GM23338 (cell line): ENCODE measurements at regions not wholly inside any gene's neighbourhood (a gene's known extent, or its start where the extent isn't known, plus 50 kb on each side); places are given as distances from the start of the nearest gene placed in this dataset.

Experiments
- ATAC-seq: fragments of 200-7000 bp; cut with Tn5 transposase; 3 replicates; pipeline ENCODE4 v1.9.1; 2020
- DNase-seq: peaks from one replicate; pipeline ENCODE4 v3.0.0-alpha.2; 2015; ENCODE audit warnings: low spot score
- H2AFZ ChIP-seq: fragments of 200-600 bp; sonication (generic); 2 replicates; pipeline ENCODE4 v1.8.0; 2016; ENCODE audit warnings: antibody characterized with exemption, mild to moderate bottlenecking, moderate library complexity
- H3F3A ChIP-seq: fragments of 200-600 bp; sonication (generic); replicated peaks from 2 replicates; pipeline ENCODE4 v1.8.0; 2017; ENCODE audit warnings: antibody characterized with exemption, mixed run types, low read depth
- H3K27ac ChIP-seq: fragments of 200-600 bp; sonication (generic); 2 replicates; pipeline ENCODE4 v1.6.1; 2016; ENCODE audit warnings: low read depth
- H3K27me3 ChIP-seq: fragments of 200-600 bp; sonication (generic); 2 replicates; pipeline ENCODE4 v1.8.0; 2016; ENCODE audit warnings: mild to moderate bottlenecking, mixed run types, moderate library complexity; ENCODE audit not compliant: insufficient read depth
- H3K36me3 ChIP-seq: fragments of 200-600 bp; sonication (generic); 2 replicates; pipeline ENCODE4 v1.8.0; 2016; ENCODE audit warnings: mild to moderate bottlenecking; ENCODE audit not compliant: insufficient read depth
- H3K4me1 ChIP-seq: fragments of 200-600 bp; sonication (generic); 2 replicates; pipeline ENCODE4 v1.8.0; 2016; ENCODE audit warnings: mild to moderate bottlenecking, moderate library complexity; ENCODE audit not compliant: insufficient read depth
- H3K4me2 ChIP-seq: fragments of 200-600 bp; sonication (generic); 2 replicates; pipeline ENCODE4 v1.7.1; 2017; ENCODE audit warnings: mixed run types
- H3K4me3 ChIP-seq: fragments of 200-600 bp; sonication (generic); 2 replicates; pipeline ENCODE4 v1.6.1; 2016; ENCODE audit warnings: mixed run types
- H3K79me2 ChIP-seq: fragments of 200-600 bp; sonication (generic); replicated peaks from 2 replicates; pipeline ENCODE4 v1.8.0; 2017; ENCODE audit warnings: mild to moderate bottlenecking; ENCODE audit not compliant: insufficient read depth
- H3K9me2 ChIP-seq: fragments of 200-600 bp; sonication (generic); 2 replicates; pipeline ENCODE4 v1.8.0; 2017; ENCODE audit not compliant: insufficient read depth
- H4K20me1 ChIP-seq: fragments of 200-600 bp; sonication (generic); replicated peaks from 2 replicates; pipeline ENCODE4 v1.8.0; 2017; ENCODE audit warnings: mild to moderate bottlenecking; ENCODE audit not compliant: insufficient read depth
- H3K27ac Mint-ChIP-seq: 2 replicates; pipeline ENCODE4 v1.8.0; 2020; ENCODE audit warnings: inconsistent platforms, mild to moderate bottlenecking, moderate library complexity, mixed read lengths
- H3K27me3 Mint-ChIP-seq: 3 replicates; pipeline ENCODE4 v1.8.0; 2022; ENCODE audit warnings: low read depth, mild to moderate bottlenecking, moderate library complexity, mixed read lengths, inconsistent platforms; ENCODE audit not compliant: insufficient read depth, poor library complexity
- H3K36me3 Mint-ChIP-seq: 3 replicates; pipeline ENCODE4 v1.8.0; 2021; ENCODE audit warnings: low read depth, mild to moderate bottlenecking, inconsistent platforms, moderate library complexity, mixed read lengths
- H3K4me1 Mint-ChIP-seq: 3 replicates; pipeline ENCODE4 v1.8.0; 2020; ENCODE audit warnings: mild to moderate bottlenecking, inconsistent platforms, mixed read lengths
- H3K4me3 Mint-ChIP-seq: 3 replicates; pipeline ENCODE4 v1.8.0; 2021; ENCODE audit warnings: moderate library complexity, mild to moderate bottlenecking, inconsistent platforms, mixed read lengths
- H3K9me3 Mint-ChIP-seq: 3 replicates; pipeline ENCODE4 v1.8.0; 2020; ENCODE audit warnings: moderate library complexity, mild to moderate bottlenecking, inconsistent platforms, mixed read lengths
- CREB1 ChIP-seq: fragments of 250-450 bp; sonication (Bioruptor Pico); IDR thresholded peaks from 2 replicates; pipeline ENCODE4 v1.5.0; 2020; ENCODE audit warnings: low read depth, mild to moderate bottlenecking, moderate library complexity
- EZH2 ChIP-seq: fragments of 200-600 bp; sonication (generic); IDR thresholded peaks from one replicate; pipeline ENCODE4 v1.8.0; 2017; ENCODE audit warnings: antibody characterized with exemption, mild to moderate bottlenecking, low read depth; ENCODE audit not compliant: unreplicated experiment
- EZH2phosphoT487 ChIP-seq: fragments of 200-600 bp; sonication (generic); IDR thresholded peaks from one replicate; pipeline ENCODE4 v1.8.1; 2018; ENCODE audit warnings: antibody characterized with exemption; ENCODE audit not compliant: unreplicated experiment
- JUNB ChIP-seq: IDR thresholded peaks from one replicate; pipeline ENCODE4 v1.6.1; 2016; ENCODE audit warnings: antibody characterized with exemption; ENCODE audit not compliant: unreplicated experiment
- NANOG ChIP-seq: IDR thresholded peaks from 2 replicates; pipeline ENCODE4 v1.6.1; 2016; ENCODE audit warnings: antibody characterized with exemption, borderline replicate concordance
- POLR2AphosphoS5 ChIP-seq: IDR thresholded peaks from 2 replicates; pipeline ENCODE4 v1.6.1; 2016; ENCODE audit warnings: antibody characterized with exemption, low read depth
- STAT1 ChIP-seq: IDR thresholded peaks from one replicate; pipeline ENCODE4 v1.6.1; 2016; ENCODE audit warnings: antibody characterized with exemption; ENCODE audit not compliant: unreplicated experiment
- ZNF114 ChIP-seq: fragments of 250-450 bp; sonication (Bioruptor Pico); IDR thresholded peaks from 2 replicates; pipeline ENCODE4 v1.5.0; 2020; ENCODE audit warnings: mild to moderate bottlenecking, moderate library complexity
- ZNF331 ChIP-seq: fragments of 250-450 bp; sonication (Bioruptor Pico); IDR thresholded peaks from 2 replicates; pipeline ENCODE4 v1.5.0; 2020; ENCODE audit warnings: low read depth, mild to moderate bottlenecking, moderate library complexity
- TF ChIP-seq, protein P1 (sequence below): IDR thresholded peaks from 2 replicates; pipeline ENCODE4 v1.6.1; 2016; ENCODE audit warnings: antibody characterized with exemption
- TF ChIP-seq, protein P2 (sequence below): fragments of 250-450 bp; sonication (Bioruptor Pico); IDR thresholded peaks from 2 replicates; pipeline ENCODE4 v1.5.0; 2020; ENCODE audit warnings: mild to moderate bottlenecking, moderate library complexity
- TF ChIP-seq, protein P3 (sequence below), 2 experiments: fragments of 200-600 bp in 1 of 2; sonication (generic) in 1 of 2; conservative IDR thresholded peaks; 2 replicates each; pipeline versions ENCODE4 v1.5.1 to v1.6.1; 2016 to 2017; ENCODE audit warnings: antibody characterized with exemption in 2 of 2, low read depth in 2 of 2, mild to moderate bottlenecking in 2 of 2, moderate library complexity in 1 of 2
- TF ChIP-seq, protein P4 (sequence below): IDR thresholded peaks from one replicate; pipeline ENCODE4 v1.6.1; 2018; ENCODE audit warnings: antibody characterized with exemption; ENCODE audit not compliant: unreplicated experiment

DNA sequence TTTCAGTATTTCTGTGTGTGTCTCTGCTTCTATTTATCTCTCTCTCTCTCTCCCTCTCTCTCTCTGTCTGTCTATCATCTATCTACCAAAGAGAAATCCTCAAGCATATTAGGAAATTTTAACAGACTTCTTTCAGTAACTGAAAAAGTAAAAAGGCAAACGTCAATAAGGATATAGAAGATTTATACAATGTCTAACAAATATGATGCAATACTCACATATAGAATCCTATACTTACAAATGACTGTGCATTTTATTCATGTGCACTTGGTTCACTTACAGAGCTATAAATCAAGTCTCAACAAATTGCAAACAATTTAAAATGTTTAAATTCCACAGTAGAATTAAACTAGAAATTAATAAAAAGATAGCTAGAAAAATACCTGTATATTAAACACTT is 289.0 kb downstream of the PSAT1 start:
- Histone ChIP-seq H4K20me1 (no peaks in the 10 kb centered on the region), H3K27me3 (no peaks in the 10 kb centered on the region), H3K79me2 (no peaks in the 10 kb centered on the region), H3K9me2 (no peaks in the 10 kb centered on the region), H3K27ac (no peak overlapping the region), H3F3A (no peaks in the 10 kb centered on the region), H2AFZ (no peak overlapping the region), H3K36me3 (no peaks in the 10 kb centered on the region), H3K4me2 (no peak overlapping the region), H3K4me1 (peaks cover 4% of the 10 kb centered on the region; the same call in 1 of the 2 replicates), H3K4me3 (no peak overlapping the region)
- no peak for TF ChIP-seq JUNB
- TF ChIP-seq POLR2AphosphoS5, result no peak
- TF ChIP-seq ZNF331 (CRISPR knock-in tag), result no peak
- TF ChIP-seq, protein P1, sequence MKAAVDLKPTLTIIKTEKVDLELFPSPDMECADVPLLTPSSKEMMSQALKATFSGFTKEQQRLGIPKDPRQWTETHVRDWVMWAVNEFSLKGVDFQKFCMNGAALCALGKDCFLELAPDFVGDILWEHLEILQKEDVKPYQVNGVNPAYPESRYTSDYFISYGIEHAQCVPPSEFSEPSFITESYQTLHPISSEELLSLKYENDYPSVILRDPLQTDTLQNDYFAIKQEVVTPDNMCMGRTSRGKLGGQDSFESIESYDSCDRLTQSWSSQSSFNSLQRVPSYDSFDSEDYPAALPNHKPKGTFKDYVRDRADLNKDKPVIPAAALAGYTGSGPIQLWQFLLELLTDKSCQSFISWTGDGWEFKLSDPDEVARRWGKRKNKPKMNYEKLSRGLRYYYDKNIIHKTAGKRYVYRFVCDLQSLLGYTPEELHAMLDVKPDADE, result no peak
- TF ChIP-seq, protein P2, sequence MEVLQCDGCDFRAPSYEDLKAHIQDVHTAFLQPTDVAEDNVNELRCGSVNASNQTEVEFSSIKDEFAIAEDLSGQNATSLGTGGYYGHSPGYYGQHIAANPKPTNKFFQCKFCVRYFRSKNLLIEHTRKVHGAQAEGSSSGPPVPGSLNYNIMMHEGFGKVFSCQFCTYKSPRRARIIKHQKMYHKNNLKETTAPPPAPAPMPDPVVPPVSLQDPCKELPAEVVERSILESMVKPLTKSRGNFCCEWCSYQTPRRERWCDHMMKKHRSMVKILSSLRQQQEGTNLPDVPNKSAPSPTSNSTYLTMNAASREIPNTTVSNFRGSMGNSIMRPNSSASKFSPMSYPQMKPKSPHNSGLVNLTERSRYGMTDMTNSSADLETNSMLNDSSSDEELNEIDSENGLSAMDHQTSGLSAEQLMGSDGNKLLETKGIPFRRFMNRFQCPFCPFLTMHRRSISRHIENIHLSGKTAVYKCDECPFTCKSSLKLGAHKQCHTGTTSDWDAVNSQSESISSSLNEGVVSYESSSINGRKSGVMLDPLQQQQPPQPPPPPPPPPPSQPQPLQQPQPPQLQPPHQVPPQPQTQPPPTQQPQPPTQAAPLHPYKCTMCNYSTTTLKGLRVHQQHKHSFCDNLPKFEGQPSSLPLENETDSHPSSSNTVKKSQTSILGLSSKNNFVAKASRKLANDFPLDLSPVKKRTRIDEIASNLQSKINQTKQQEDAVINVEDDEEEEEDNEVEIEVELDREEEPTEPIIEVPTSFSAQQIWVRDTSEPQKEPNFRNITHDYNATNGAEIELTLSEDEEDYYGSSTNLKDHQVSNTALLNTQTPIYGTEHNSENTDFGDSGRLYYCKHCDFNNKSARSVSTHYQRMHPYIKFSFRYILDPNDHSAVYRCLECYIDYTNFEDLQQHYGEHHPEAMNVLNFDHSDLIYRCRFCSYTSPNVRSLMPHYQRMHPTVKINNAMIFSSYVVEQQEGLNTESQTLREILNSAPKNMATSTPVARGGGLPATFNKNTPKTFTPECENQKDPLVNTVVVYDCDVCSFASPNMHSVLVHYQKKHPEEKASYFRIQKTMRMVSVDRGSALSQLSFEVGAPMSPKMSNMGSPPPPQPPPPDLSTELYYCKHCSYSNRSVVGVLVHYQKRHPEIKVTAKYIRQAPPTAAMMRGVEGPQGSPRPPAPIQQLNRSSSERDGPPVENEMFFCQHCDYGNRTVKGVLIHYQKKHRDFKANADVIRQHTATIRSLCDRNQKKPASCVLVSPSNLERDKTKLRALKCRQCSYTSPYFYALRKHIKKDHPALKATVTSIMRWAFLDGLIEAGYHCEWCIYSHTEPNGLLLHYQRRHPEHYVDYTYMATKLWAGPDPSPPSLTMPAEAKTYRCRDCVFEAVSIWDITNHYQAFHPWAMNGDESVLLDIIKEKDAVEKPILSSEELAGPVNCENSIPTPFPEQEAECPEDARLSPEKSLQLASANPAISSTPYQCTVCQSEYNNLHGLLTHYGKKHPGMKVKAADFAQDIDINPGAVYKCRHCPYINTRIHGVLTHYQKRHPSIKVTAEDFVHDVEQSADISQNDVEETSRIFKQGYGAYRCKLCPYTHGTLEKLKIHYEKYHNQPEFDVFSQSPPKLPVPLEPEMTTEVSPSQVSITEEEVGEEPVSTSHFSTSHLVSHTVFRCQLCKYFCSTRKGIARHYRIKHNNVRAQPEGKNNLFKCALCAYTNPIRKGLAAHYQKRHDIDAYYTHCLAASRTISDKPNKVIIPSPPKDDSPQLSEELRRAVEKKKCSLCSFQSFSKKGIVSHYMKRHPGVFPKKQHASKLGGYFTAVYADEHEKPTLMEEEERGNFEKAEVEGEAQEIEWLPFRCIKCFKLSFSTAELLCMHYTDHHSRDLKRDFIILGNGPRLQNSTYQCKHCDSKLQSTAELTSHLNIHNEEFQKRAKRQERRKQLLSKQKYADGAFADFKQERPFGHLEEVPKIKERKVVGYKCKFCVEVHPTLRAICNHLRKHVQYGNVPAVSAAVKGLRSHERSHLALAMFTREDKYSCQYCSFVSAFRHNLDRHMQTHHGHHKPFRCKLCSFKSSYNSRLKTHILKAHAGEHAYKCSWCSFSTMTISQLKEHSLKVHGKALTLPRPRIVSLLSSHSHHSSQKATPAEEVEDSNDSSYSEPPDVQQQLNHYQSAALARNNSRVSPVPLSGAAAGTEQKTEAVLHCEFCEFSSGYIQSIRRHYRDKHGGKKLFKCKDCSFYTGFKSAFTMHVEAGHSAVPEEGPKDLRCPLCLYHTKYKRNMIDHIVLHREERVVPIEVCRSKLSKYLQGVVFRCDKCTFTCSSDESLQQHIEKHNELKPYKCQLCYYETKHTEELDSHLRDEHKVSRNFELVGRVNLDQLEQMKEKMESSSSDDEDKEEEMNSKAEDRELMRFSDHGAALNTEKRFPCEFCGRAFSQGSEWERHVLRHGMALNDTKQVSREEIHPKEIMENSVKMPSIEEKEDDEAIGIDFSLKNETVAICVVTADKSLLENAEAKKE (CRISPR knock-in tag), result no peak
- TF ChIP-seq EZH2, result no peak
- TF ChIP-seq, protein P3, sequence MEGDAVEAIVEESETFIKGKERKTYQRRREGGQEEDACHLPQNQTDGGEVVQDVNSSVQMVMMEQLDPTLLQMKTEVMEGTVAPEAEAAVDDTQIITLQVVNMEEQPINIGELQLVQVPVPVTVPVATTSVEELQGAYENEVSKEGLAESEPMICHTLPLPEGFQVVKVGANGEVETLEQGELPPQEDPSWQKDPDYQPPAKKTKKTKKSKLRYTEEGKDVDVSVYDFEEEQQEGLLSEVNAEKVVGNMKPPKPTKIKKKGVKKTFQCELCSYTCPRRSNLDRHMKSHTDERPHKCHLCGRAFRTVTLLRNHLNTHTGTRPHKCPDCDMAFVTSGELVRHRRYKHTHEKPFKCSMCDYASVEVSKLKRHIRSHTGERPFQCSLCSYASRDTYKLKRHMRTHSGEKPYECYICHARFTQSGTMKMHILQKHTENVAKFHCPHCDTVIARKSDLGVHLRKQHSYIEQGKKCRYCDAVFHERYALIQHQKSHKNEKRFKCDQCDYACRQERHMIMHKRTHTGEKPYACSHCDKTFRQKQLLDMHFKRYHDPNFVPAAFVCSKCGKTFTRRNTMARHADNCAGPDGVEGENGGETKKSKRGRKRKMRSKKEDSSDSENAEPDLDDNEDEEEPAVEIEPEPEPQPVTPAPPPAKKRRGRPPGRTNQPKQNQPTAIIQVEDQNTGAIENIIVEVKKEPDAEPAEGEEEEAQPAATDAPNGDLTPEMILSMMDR (conservative IDR thresholded peaks at IDR 0.05; ENCODE audit: low read depth in 2 of 2), result no peak
- TF ChIP-seq CREB1 (CRISPR knock-in tag), result no peak
- TF ChIP-seq NANOG, result no peak
- TF ChIP-seq EZH2phosphoT487, result no peak
- no peak for TF ChIP-seq ZNF114 (CRISPR knock-in tag)
- TF ChIP-seq STAT1, result no peak
- TF ChIP-seq, protein P4, sequence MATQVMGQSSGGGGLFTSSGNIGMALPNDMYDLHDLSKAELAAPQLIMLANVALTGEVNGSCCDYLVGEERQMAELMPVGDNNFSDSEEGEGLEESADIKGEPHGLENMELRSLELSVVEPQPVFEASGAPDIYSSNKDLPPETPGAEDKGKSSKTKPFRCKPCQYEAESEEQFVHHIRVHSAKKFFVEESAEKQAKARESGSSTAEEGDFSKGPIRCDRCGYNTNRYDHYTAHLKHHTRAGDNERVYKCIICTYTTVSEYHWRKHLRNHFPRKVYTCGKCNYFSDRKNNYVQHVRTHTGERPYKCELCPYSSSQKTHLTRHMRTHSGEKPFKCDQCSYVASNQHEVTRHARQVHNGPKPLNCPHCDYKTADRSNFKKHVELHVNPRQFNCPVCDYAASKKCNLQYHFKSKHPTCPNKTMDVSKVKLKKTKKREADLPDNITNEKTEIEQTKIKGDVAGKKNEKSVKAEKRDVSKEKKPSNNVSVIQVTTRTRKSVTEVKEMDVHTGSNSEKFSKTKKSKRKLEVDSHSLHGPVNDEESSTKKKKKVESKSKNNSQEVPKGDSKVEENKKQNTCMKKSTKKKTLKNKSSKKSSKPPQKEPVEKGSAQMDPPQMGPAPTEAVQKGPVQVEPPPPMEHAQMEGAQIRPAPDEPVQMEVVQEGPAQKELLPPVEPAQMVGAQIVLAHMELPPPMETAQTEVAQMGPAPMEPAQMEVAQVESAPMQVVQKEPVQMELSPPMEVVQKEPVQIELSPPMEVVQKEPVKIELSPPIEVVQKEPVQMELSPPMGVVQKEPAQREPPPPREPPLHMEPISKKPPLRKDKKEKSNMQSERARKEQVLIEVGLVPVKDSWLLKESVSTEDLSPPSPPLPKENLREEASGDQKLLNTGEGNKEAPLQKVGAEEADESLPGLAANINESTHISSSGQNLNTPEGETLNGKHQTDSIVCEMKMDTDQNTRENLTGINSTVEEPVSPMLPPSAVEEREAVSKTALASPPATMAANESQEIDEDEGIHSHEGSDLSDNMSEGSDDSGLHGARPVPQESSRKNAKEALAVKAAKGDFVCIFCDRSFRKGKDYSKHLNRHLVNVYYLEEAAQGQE, result no peak
- ATAC-seq (no peak), DNase-seq (no peak)
- Mint-ChIP-seq H3K27me3 (no peaks in the 10 kb centered on the region), H3K36me3 (no peaks in the 10 kb centered on the region; the same call in 2 of the 3 replicates), H3K9me3 (no peaks in the 10 kb centered on the region; the same call in 2 of the 3 replicates), H3K4me3 (no peak overlapping the region), H3K4me1 (no peaks in the 10 kb centered on the region; the same call in 2 of the 3 replicates), H3K27ac (no peak overlapping the region)
